ENCODE measurements at regions not wholly inside any gene's neighbourhood (a gene's known extent, or its start where the extent isn't known, plus 50 kb on each side); places are given as distances from the start of the nearest gene placed in this dataset.

GRCh38 chr9:93864840-93865239, 90.3 kb downstream of the BARX1 start (continued):
- no peak for TF ChIP-seq ZNF850 (CRISPR knock-in tag; conservative IDR thresholded peaks at IDR 0.05)
- no peak for TF ChIP-seq FOXP1 (IDR thresholded peaks at IDR 0.05)
- no peak for TF ChIP-seq FOXP1 (CRISPR knock-in tag; IDR thresholded peaks at IDR 0.05)
- no peak for TF ChIP-seq PAXIP1 (CRISPR knock-in tag; conservative IDR thresholded peaks at IDR 0.05)
- TF ChIP-seq NKX3-1 (CRISPR knock-in tag; IDR thresholded peaks at IDR 0.05): no peak
- no peak for TF ChIP-seq SNAI1 (CRISPR knock-in tag; IDR thresholded peaks at IDR 0.05; ENCODE audit: borderline replicate concordance)

- no peak for FAIRE-seq
- ATAC-seq: no peak
- POLR2A ChIA-PET: no interaction called here
- no peak overlapping the region for H3K4me2 ChIP-seq (ENCODE audit: low read depth, low read length)
- no peak overlapping the region for H3K4me3 ChIP-seq (replicated peaks in 1 of 3; ENCODE audit: insufficient read depth in 1 of 3, low read depth in 2 of 3, low read length in 3 of 3)
- H4K20me1 ChIP-seq (ENCODE audit: insufficient read depth, low read length): no peaks in the 10 kb centered on the region
- no peaks in the 10 kb centered on the region for H3K4me1 ChIP-seq (ENCODE audit: insufficient read depth, low read length)
- no peak overlapping the region for H3K9ac ChIP-seq (ENCODE audit: insufficient read depth, low read depth, low read length)
- no TSS peak for BruUV-seq (replicated peaks)
- TF ChIP-seq ZNF879 (CRISPR knock-in tag; IDR thresholded peaks at IDR 0.05) (no peak), ZNF138 (CRISPR knock-in tag; IDR thresholded peaks at IDR 0.05; ENCODE audit: low read depth) (no peak)
- H3K36me3 ChIP-seq (replicated peaks in 1 of 2; ENCODE audit: control insufficient read depth in 1 of 2, insufficient read depth in 2 of 2, low read length in 2 of 2): no peaks in the 10 kb centered on the region
- H3K27me3 ChIP-seq (ENCODE audit: control insufficient read depth in 1 of 2, insufficient read depth in 2 of 2, low read length in 2 of 2): peaks cover 0 to 29% of the 10 kb centered on the region in 2 experiments; a peak in 3 of 5 replicates
- no peaks in the 10 kb centered on the region for H3K79me2 ChIP-seq (ENCODE audit: insufficient read depth, low read length)
- no peak for DNase-seq (ENCODE audit: low spot score)
- H2AFZ ChIP-seq (ENCODE audit: low read length): no peak overlapping the region
- intact Hi-C loops (cut with micrococcal nuclease; ENCODE audit: unreplicated experiment): no loop called here
- whole genome bisulfite sequencing (ENCODE audit: low lambda C conversion rate): 22% methylated on average over 11 of the region's 12 CpGs
- CTCF ChIA-PET (ENCODE audit: low intra/inter-chr PET ratio, low total read pairs): no interaction called here
- in situ Hi-C loops (cut with HindIII; ENCODE audit: extremely low pct_ligation_motif_present, low pct_unique_long_range_greater_than_20kb): no loop called here
- H3K9me3 ChIP-seq (ENCODE audit: low read length): no peaks in the 10 kb centered on the region
- no peak overlapping the region for H3K27ac ChIP-seq (ENCODE audit: extremely low read length, insufficient read depth, low read length)
Measured at GRCh38 chr9:93864032-93864431, 91.1 kb downstream of the BARX1 start.

All from HepG2 (cell line).